ENCODE measurements at regions not wholly inside any gene's neighbourhood (a gene's known extent, or its start where the extent isn't known, plus 50 kb on each side); places are given as distances from the start of the nearest gene placed in this dataset.

GRCh38 chr4:164212134-164212533 lies 541.8 kb upstream of the SMIM31 start:
- no peak overlapping the region for H2AFZ ChIP-seq (ENCODE audit: insufficient read depth, low read depth, low read length, poor library complexity, severe bottlenecking)
- H3K4me1 ChIP-seq (ENCODE audit: control insufficient read depth in 1 of 2, insufficient read depth in 2 of 2, low read length in 2 of 2): no peaks in the 10 kb centered on the region
- no peaks in the 10 kb centered on the region for H3K4me1 Mint-ChIP-seq
- H3K36me3 Mint-ChIP-seq: no peaks in the 10 kb centered on the region
- H3K4me2 ChIP-seq (replicated peaks; ENCODE audit: extremely low read depth, low read length, poor library complexity, severe bottlenecking): no peak overlapping the region
- WGBS (ENCODE audit: insufficient coverage): no CpG with 5 or more reads among the region's 1 CpG
- intact Hi-C loops (cut with micrococcal nuclease): no loop called here
- DNase-seq: no peak
- H3K79me2 ChIP-seq (ENCODE audit: insufficient read depth, low read length): no peaks in the 10 kb centered on the region
- H4K20me1 ChIP-seq (ENCODE audit: insufficient read depth, low read length): no peaks in the 10 kb centered on the region
- peaks cover 0 to 1% (median 0%) of the 10 kb centered on the region in 3 donors for H3K27me3 Mint-ChIP-seq (ENCODE audit: low read depth in 3 of 3)
- H3K36me3 ChIP-seq (replicated peaks in 1 of 2; ENCODE audit: control insufficient read depth in 1 of 2, insufficient read depth in 2 of 2, low read length in 2 of 2): no peaks in the 10 kb centered on the region
- H3K27me3 ChIP-seq (ENCODE audit: control insufficient read depth in 2 of 2, insufficient read depth in 2 of 2, low read length in 2 of 2): no peaks in the 10 kb centered on the region
- TF ChIP-seq CTCF (IDR thresholded peaks at IDR 0.05): no peak
- H3K4me3 ChIP-seq (replicated peaks in 1 of 3; ENCODE audit: low read depth in 2 of 3, low read length in 3 of 3): no peak overlapping the region
- no peak overlapping the region for H3K4me3 Mint-ChIP-seq
- peaks cover 0 to 3% (median 0%) of the 10 kb centered on the region in 7 donors for H3K9me3 Mint-ChIP-seq
- H3K27ac Mint-ChIP-seq: no peak overlapping the region
- no peak overlapping the region for H3K9ac ChIP-seq (ENCODE audit: insufficient read depth, low read length, poor library complexity, severe bottlenecking)
- H3K27ac ChIP-seq (ENCODE audit: low read depth in 1 of 2, low read length in 2 of 2): no peak overlapping the region
- H3K9me3 ChIP-seq (replicated peaks in 1 of 2; ENCODE audit: control insufficient read depth in 1 of 2, insufficient read depth in 1 of 2, low read length in 2 of 2): peaks cover 0 to 3% of the 10 kb centered on the region in 2 donors

- intact Hi-C loops (cut with micrococcal nuclease): no loop called here
- Mint-ChIP-seq H3K4me3 (no peak overlapping the region), H3K27ac (no peak overlapping the region), H3K4me1 (no peaks in the 10 kb centered on the region), H3K9me3 (peaks cover 0 to 3% (median 0%) of the 10 kb centered on the region in 7 donors), H3K36me3 (no peaks in the 10 kb centered on the region), H3K27me3 (ENCODE audit: low read depth in 3 of 3) (peaks cover 0 to 1% (median 0%) of the 10 kb centered on the region in 3 donors)
- DNase-seq: no peak
- Histone ChIP-seq H3K4me3 (replicated peaks in 1 of 3; ENCODE audit: low read depth in 2 of 3, low read length in 3 of 3) (no peak overlapping the region), H2AFZ (ENCODE audit: insufficient read depth, low read depth, low read length, poor library complexity, severe bottlenecking) (no peak overlapping the region), H3K4me1 (ENCODE audit: control insufficient read depth in 1 of 2, insufficient read depth in 2 of 2, low read length in 2 of 2) (no peaks in the 10 kb centered on the region), H3K27me3 (ENCODE audit: control insufficient read depth in 2 of 2, insufficient read depth in 2 of 2, low read length in 2 of 2) (no peaks in the 10 kb centered on the region), H4K20me1 (ENCODE audit: insufficient read depth, low read length) (no peaks in the 10 kb centered on the region), H3K9ac (ENCODE audit: insufficient read depth, low read length, poor library complexity, severe bottlenecking) (no peak overlapping the region), H3K4me2 (replicated peaks; ENCODE audit: extremely low read depth, low read length, poor library complexity, severe bottlenecking) (no peak overlapping the region), H3K79me2 (ENCODE audit: insufficient read depth, low read length) (no peaks in the 10 kb centered on the region), H3K27ac (ENCODE audit: low read depth in 1 of 2, low read length in 2 of 2) (no peak overlapping the region), H3K9me3 (replicated peaks in 1 of 2; ENCODE audit: control insufficient read depth in 1 of 2, insufficient read depth in 1 of 2, low read length in 2 of 2) (peaks cover 0 to 3% of the 10 kb centered on the region in 2 donors), H3K36me3 (replicated peaks in 1 of 2; ENCODE audit: control insufficient read depth in 1 of 2, insufficient read depth in 2 of 2, low read length in 2 of 2) (no peaks in the 10 kb centered on the region)
- TF ChIP-seq CTCF (IDR thresholded peaks at IDR 0.05): no peak
- WGBS (ENCODE audit: insufficient coverage): no CpG with 5 or more reads among the region's 2 CpGs
These were observed 541.2 kb upstream of the SMIM31 start for GRCh38 chr4:164212714-164213113.

Data from CD14-positive monocyte (primary cell).